ENCODE measurements at regions not wholly inside any gene's neighbourhood (a gene's known extent, or its start where the extent isn't known, plus 50 kb on each side); places are given as distances from the start of the nearest gene placed in this dataset.

- Mint-ChIP-seq H3K9me3 (peaks cover 4% of the 10 kb centered on the region in 2 experiments; a peak in 3 of 5 replicates), H3K4me3 (no peak overlapping the region), H3K36me3 (ENCODE audit: insufficient read depth in 1 of 3, low read depth in 3 of 3) (peaks cover 0 to 12% (median 0%) of the 10 kb centered on the region in 3 experiments; a peak in 3 of 7 replicates), H3K27me3 (ENCODE audit: low read depth) (no peaks in the 10 kb centered on the region), H3K4me1 (no peaks in the 10 kb centered on the region), H3K27ac (no peak overlapping the region)
- no peak overlapping the region for H3K27ac ChIP-seq (ENCODE audit: insufficient read length, low read depth, low read length)
- TF ChIP-seq CTCF (conservative IDR thresholded peaks at IDR 0.05), result no peak
- no peak overlapping the region for H2BK5ac ChIP-seq (ENCODE audit: insufficient read length, low read length)
- H3K23me2 ChIP-seq (ENCODE audit: insufficient read length, low read depth, low read length, poor library complexity, severe bottlenecking), result no peaks in the 10 kb centered on the region
- H3K18ac ChIP-seq (ENCODE audit: insufficient read length, low read depth, low read length), result no peak overlapping the region
- H2BK15ac ChIP-seq (ENCODE audit: low read depth, low read length), result no peak overlapping the region
- H2AFZ ChIP-seq (ENCODE audit: low read length), result no peak overlapping the region
- H2BK12ac ChIP-seq (ENCODE audit: insufficient read length, low read depth, low read length), result no peak overlapping the region
- no peak overlapping the region for H3K4ac ChIP-seq (ENCODE audit: low read depth, low read length)
- H3K23ac ChIP-seq (ENCODE audit: insufficient read length, low read depth, low read length), result no peak overlapping the region
- H3K4me2 ChIP-seq (ENCODE audit: insufficient read depth, insufficient read length, low read length), result no peak overlapping the region
- WGBS (ENCODE audit: extremely low coverage, insufficient read length, low lambda C conversion rate), result no CpG with 5 or more reads among the region's 12 CpGs
- no peaks in the 10 kb centered on the region for H3K27me3 ChIP-seq (ENCODE audit: insufficient read depth, low read length)
- no peaks in the 10 kb centered on the region for H3K4me1 ChIP-seq (ENCODE audit: insufficient read depth, low read length)
- H3T11ph ChIP-seq (ENCODE audit: low read length), result no peak overlapping the region
- H2BK20ac ChIP-seq (ENCODE audit: low read depth, low read length, poor library complexity, severe bottlenecking), result no peak overlapping the region
- H3K56ac ChIP-seq (ENCODE audit: insufficient read length, low read depth, low read length), result no peak overlapping the region
- no peaks in the 10 kb centered on the region for H4K20me1 ChIP-seq (ENCODE audit: control insufficient read depth, insufficient read depth, insufficient read length)
- no peaks in the 10 kb centered on the region for H3K79me1 ChIP-seq (ENCODE audit: insufficient read depth, low read depth, low read length, poor library complexity, severe bottlenecking)
- H2BK120ac ChIP-seq (ENCODE audit: low read depth, low read length, poor library complexity, severe bottlenecking), result no peak overlapping the region
- H2AK5ac ChIP-seq (ENCODE audit: insufficient read length, low read length), result no peak overlapping the region
- no peak for DNase-seq
- H3K9me3 ChIP-seq (ENCODE audit: control insufficient read depth, low read depth, low read length), result no peaks in the 10 kb centered on the region
- H4K5ac ChIP-seq (ENCODE audit: insufficient read length, low read depth, low read length), result no peak overlapping the region
- H4K91ac ChIP-seq (ENCODE audit: insufficient read length, low read depth, low read length), result no peak overlapping the region
- H4K8ac ChIP-seq (replicated peaks; ENCODE audit: insufficient read length, low read depth, low read length), result no peak overlapping the region
- no peak overlapping the region for H3K9ac ChIP-seq (ENCODE audit: extremely low read depth, insufficient read length, low read length)
- no peaks in the 10 kb centered on the region for H3K79me2 ChIP-seq (ENCODE audit: insufficient read depth, low read length)
- no peak overlapping the region for H3K14ac ChIP-seq (ENCODE audit: insufficient read depth, low read length)
Observed at GRCh38 chr13:64074971-64075474, 2659.4 kb upstream of the PCDH20 start.
